IPS-NIHi7 (cell line): ENCODE measurements at regions not wholly inside any gene's neighbourhood (a gene's known extent, or its start where the extent isn't known, plus 50 kb on each side); places are given as distances from the start of the nearest gene placed in this dataset.

Experiments
- DNase-seq: peaks from one replicate; pipeline ENCODE4 v3.0.0; 2012; ENCODE audit warnings: mixed read lengths; ENCODE audit errors: extremely low spot score

- no peak for DNase-seq
Observed at GRCh38 chr10:44851413-44851812, 59.7 kb upstream of the TMEM72 start.

DNA sequence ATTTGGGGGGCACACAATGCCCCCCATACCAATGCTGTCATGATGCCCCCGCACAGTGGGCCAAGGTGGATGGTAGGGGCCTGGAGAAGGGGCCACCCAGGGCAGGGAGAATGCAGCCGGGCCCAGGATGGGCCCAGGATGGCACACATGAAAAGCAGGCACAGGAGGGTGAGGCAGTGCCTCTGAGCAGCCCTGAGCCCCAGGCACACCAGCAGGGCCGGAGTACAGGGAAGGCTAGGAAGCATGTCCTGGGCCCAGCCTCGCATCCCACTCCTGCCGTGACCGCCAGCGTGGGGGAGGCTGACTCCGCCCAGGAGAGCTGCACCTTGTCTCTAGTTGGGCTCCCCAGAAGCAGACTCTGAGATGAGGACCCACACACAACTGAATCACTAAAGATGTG lies 59.3 kb upstream of the TMEM72 start:
- no peak for DNase-seq

GRCh38 chr10:44853148-44853734 lies 57.9 kb upstream of the TMEM72 start:
- no peak for DNase-seq

DNA sequence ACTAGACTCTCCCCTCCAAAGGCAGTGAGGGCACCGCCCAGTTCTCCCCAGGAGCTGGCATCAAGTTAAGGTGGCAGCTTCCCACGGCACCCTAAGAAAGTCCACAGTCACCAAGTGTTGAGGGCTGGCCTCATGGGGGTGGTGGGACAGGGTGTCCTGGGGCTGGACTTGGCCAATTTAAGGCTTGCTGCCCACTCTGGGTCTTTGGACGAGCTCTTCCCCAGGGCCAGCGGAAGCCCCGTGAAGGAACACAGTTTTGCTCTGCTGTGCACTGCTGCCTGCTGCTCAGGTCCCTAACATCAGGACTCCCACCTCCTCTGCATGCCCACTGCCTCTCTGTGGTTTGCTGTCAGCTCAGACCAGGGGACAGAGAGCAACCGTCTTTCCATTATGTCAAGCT lies 57.3 kb upstream of the TMEM72 start:
- no peak for DNase-seq

DNA sequence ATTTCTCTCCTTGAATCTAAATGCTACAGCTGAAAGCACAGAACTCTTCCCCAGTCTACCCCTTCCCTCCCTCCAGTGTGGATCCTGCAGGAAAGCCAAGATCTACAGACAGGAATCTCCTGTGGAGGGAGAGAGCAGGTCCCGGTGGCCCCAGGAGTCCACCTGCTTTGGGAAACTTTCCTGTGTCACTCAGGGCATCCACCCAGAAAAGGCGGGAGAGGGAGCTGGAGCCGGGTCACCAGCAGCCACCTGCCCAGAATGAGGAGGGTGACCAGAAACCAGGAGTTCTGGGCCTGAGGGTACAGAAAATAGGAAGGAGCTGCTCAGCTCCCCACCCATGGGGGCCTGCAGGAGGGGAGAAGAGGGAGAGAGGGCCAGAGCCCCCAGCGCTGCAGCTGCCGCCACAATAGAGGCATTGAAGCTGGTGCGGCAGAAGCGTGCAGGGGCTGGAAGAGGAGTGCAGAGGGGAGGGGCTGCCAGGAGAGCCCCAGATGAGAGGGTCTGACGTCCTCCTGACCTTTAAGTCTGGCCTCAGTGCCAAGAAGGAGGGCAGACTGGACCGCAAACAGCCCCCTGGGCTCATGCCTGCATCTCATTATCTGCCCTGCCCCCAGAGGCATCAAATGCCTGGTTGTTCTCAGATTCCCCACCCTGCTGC lies 56.3 kb upstream of the TMEM72 start:
- no peak for DNase-seq

- no peak for DNase-seq
Observed at GRCh38 chr10:44856696-44857095, 54.4 kb upstream of the TMEM72 start.

DNA sequence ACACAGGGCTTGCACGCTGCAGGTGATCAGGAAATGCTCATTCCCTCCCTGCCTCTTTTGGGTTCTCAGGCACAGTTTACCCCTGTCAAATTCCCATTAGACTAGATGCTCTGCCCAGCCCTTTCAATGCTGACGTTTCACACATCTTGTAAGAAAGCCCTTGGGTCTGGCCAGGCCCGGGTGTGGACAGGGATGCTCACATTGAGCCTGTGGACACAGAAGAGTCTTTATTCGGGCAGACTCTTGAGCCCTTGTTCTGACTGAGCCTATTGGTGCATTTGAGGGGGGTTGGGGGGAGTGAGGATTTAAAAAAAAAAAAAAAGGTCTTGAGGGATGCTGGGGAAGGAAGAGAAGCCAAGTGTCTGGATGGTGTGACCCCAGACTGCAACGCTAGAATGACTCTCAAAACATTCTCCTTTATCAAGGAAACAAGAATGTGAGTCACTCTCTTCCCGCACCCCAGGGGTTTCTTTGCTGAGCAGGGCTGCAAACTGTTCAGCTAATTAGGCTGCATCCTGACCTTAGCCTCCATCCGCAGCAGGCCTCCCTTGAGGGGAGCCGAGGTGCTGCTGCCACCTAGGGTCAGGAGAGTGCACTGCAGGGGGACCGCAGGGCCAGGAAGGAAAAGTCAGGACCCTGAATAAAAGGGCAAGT lies 53.6 kb upstream of the TMEM72 start:
- DNase-seq = peak; percentile 91

GRCh38 chr10:44858017-44858371 lies 53.1 kb upstream of the TMEM72 start:
- DNase-seq = no peak

- no peak for DNase-seq
Observed at GRCh38 chr10:44858988-44859387, 52.1 kb upstream of the TMEM72 start.

DNA sequence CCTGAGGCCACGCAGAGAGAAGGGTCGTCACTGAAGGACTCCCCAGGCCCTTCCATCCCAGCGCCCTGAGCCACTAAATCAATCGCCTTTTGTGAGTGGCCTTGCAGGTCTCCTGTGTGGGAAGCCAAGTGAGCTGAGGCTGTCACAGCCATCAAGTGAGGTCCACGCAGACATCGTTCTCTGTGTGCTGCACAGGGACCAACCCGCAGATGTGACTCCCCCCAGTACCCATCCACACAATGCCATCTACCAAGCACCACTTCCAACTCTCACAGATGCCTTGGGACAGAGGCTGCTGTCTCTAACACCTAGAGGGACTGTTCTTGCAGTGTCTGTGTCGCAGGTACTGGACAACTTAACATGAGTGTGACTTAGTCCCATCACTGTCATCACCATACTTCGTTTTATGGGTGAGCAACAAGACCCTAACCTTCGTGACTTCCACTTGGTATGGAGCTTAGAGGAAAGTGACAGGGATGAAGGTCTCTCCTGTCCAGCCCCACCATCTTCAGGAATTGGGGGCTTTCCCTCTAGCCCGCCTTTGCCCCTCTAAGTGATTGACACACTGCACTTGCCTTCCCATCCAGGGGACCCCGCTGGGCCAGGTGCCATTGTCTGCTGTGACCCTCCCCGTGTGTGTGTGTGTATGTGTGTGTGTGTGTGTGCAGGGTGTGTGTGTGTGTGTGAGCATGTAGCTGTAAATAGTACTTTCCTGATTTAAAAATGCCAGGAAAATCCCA lies 51.4 kb upstream of the TMEM72 start:
- DNase-seq = no peak

DNA sequence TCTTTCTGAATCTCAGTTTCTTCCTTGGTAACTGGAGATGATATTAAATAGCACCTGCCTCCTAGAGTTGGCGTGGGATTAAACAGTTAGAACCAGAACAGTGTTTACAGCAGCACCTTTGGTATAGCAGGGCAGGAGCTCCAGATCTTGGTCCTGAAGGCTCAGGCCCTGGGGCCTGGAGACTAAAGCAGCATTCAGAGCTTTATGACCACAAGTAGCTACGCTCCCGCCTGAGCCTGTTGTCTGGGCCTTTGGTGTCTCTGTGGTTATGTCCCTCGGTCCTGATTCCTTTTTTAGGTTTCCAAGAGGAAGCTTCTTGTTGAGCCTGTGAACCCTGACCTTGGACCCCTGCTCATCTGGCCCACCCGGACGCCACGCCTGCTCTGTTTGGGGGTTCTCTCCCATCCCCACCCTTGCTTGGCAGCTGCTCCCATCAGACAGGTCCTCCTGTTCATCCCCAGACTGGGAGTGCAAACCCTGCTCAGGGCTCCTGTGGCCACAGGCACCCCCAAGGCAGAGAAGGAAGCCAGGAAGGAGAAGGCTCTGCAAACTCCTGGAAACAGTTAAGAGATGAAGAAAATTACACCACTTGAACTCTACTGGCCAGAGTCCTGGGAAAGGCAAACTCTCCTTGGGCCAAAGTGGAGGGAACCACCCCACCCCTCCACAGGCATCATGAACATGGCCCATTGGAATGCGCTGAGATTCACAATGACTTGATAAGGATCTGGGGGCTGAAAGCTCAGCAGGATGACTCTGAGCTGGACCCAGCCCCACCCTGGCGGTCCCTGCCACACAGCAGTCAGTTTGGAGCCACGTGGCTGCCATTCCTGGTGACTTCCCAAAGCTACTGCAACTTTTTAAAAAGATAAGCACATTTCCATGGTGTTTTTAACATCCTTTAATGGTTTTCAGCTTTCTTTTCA lies 50.1 kb upstream of the TMEM72 start:
- no peak for DNase-seq
